PFSK-1 (cell line): ENCODE measurements at regions not wholly inside any gene's neighbourhood (a gene's known extent, or its start where the extent isn't known, plus 50 kb on each side); places are given as distances from the start of the nearest gene placed in this dataset.

Experiments used
- FOXP2 ChIP-seq: optimal IDR thresholded peaks from 2 replicates; pipeline ENCODE3; 2011; ENCODE audit warnings: borderline replicate concordance, control low read depth, inconsistent platforms; ENCODE audit not compliant: insufficient read depth; ENCODE audit errors: extremely low read length, extremely low read depth
- POLR2AphosphoS5 ChIP-seq: IDR thresholded peaks from 2 replicates; pipeline ENCODE4 v1.6.1; 2012; ENCODE audit warnings: low read depth, mild to moderate bottlenecking, control low read depth, low read length, moderate library complexity
- REST ChIP-seq, 2 experiments: IDR thresholded peaks; 2 replicates each; pipeline versions ENCODE4 v1.6.1 to v1.8.0; 2011 to 2012; ENCODE audit warnings: low read depth in 2 of 2, low read length in 2 of 2, control low read depth in 1 of 2, inconsistent platforms in 1 of 2, mild to moderate bottlenecking in 1 of 2, moderate library complexity in 1 of 2; ENCODE audit not compliant: insufficient read depth in 1 of 2
- SIN3A ChIP-seq: IDR thresholded peaks from 2 replicates; pipeline ENCODE4 v1.6.1; 2012; ENCODE audit warnings: mild to moderate bottlenecking, low read length, moderate library complexity, borderline replicate concordance; ENCODE audit not compliant: insufficient read depth
- TAF1 ChIP-seq: IDR thresholded peaks from 2 replicates; pipeline ENCODE4 v1.6.1; 2012; ENCODE audit warnings: low read length, control low read depth, borderline replicate concordance; ENCODE audit not compliant: insufficient read depth

- TF ChIP-seq SIN3A (no peak), FOXP2 (no peak), TAF1 (no peak), REST (IDR thresholded peaks at IDR 0.05; ENCODE audit: insufficient read depth in 1 of 2, low read depth in 2 of 2, low read length in 2 of 2) (no peak), POLR2AphosphoS5 (no peak)
These were observed 82.4 kb upstream of the LRPAP1 start for GRCh38 chr4:3614731-3614980.

- TF ChIP-seq TAF1 (no peak), SIN3A (no peak), REST (IDR thresholded peaks at IDR 0.05; ENCODE audit: insufficient read depth in 1 of 2, low read depth in 2 of 2, low read length in 2 of 2) (no peak), POLR2AphosphoS5 (no peak), FOXP2 (no peak)
These were observed 81.9 kb upstream of the LRPAP1 start for GRCh38 chr4:3613967-3614730.

- TF ChIP-seq REST (IDR thresholded peaks at IDR 0.05; ENCODE audit: insufficient read depth in 1 of 2, low read depth in 2 of 2, low read length in 2 of 2), result no peak
- no peak for TF ChIP-seq TAF1
- no peak for TF ChIP-seq SIN3A
- no peak for TF ChIP-seq FOXP2
- no peak for TF ChIP-seq POLR2AphosphoS5
These were observed 80.7 kb upstream of the LRPAP1 start for GRCh38 chr4:3612934-3613333.

GRCh38 chr4:3612281-3612680 lies 80.1 kb upstream of the LRPAP1 start:
- TF ChIP-seq POLR2AphosphoS5, result no peak
- TF ChIP-seq REST (IDR thresholded peaks at IDR 0.05; ENCODE audit: insufficient read depth in 1 of 2, low read depth in 2 of 2, low read length in 2 of 2), result no peak
- TF ChIP-seq SIN3A, result no peak
- TF ChIP-seq TAF1, result no peak
- no peak for TF ChIP-seq FOXP2

GRCh38 chr4:3611778-3612177 lies 79.6 kb upstream of the LRPAP1 start:
- TF ChIP-seq POLR2AphosphoS5 (no peak), TAF1 (no peak), SIN3A (no peak), REST (IDR thresholded peaks at IDR 0.05; ENCODE audit: insufficient read depth in 1 of 2, low read depth in 2 of 2, low read length in 2 of 2) (no peak), FOXP2 (no peak)
